HAP-1 (cell line): ENCODE measurements at regions not wholly inside any gene's neighbourhood (a gene's known extent, or its start where the extent isn't known, plus 50 kb on each side); places are given as distances from the start of the nearest gene placed in this dataset.

Experiments
- DNase-seq, 2 experiments: peaks; one replicate each; pipeline ENCODE4 v3.0.0-alpha.2; 2016 to 2020; ENCODE audit warnings: low spot score in 2 of 2
- H3K27me3 ChIP-seq: fragments of 250-450 bp; sonication (Bioruptor Pico); 2 replicates; pipeline ENCODE4 v1.5.1; 2020; ENCODE audit warnings: low read depth, mild to moderate bottlenecking, moderate library complexity
- H3K36me3 ChIP-seq: fragments of 250-450 bp; sonication (Bioruptor Pico); replicated peaks from 2 replicates; pipeline ENCODE4 v1.5.1; 2020; ENCODE audit warnings: mild to moderate bottlenecking
- H3K4me1 ChIP-seq: fragments of 250-450 bp; sonication (Bioruptor Pico); 2 replicates; pipeline ENCODE4 v1.5.1; 2020; ENCODE audit warnings: mild to moderate bottlenecking
- H3K4me3 ChIP-seq: fragments of 250-450 bp; sonication (Bioruptor Pico); 2 replicates; pipeline ENCODE4 v1.5.1; 2020; ENCODE audit warnings: mild to moderate bottlenecking, moderate library complexity
- H3K9me3 ChIP-seq: fragments of 250-450 bp; sonication (Bioruptor Pico); 2 replicates; pipeline ENCODE4 v1.5.1; 2020; ENCODE audit warnings: mild to moderate bottlenecking, moderate library complexity
- in situ Hi-C: fragments of 300-500 bp; cut with MboI; formaldehyde crosslinking; loops from 3 replicates; pipeline ENCODE4 v1.14.3; 2020; ENCODE audit warnings: low sequenced_read_pairs, inconsistent platforms, mixed read lengths

DNA sequence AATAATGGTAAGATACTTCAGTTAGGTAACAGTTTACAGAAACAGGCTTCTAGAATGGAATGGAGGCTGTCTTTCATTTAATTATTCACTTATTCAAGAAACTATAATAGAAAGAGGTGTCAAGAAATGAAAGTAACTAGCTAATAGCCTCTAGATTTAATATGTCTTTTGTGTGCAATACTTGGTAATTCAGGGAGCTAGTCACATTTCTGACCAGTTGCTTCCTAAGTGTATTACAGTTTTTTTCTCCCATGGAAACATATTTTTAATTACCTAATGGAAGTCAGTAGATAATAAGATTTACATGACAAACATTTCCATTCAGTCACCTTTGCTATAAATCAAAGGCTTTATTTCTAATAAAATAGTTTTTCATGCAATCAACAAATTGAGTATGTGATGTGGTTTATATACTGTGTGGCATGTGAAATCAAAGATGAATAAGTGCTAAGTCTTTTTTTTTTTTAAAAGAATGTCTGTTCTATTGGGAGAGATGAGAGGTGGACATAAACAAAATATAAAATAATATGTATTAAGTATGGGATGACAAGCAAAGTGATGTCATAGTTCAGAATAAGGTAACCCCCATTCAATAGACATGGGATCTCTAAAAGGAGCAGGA lies 985.7 kb downstream of the SQOR start:
- Histone ChIP-seq H3K36me3 (no peaks in the 10 kb centered on the region), H3K9me3 (no peaks in the 10 kb centered on the region), H3K27me3 (no peaks in the 10 kb centered on the region), H3K4me3 (no peak overlapping the region), H3K4me1 (no peaks in the 10 kb centered on the region)
- in situ Hi-C loops: no loop called here
- DNase-seq: no peak

DNA sequence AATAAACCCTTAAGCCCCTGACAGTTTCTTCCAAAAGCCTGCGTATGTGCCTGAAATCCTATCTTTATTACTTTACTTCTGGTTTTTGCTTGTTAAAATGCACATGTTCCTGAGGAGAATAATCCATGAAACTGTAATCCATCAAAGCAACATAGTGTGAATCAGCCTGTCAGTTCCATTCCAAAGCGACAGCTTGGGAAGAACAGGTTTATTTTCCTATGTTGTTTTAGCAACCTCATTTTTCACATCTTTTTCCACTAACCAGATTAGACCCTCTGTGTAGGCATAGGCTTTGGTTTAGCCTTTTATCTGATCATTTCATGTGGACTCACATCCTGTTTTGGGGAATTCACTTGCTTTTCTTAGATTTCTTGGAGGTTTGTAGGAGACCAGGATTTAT lies 988.0 kb downstream of the SQOR start:
- DNase-seq: no peak
- Histone ChIP-seq H3K36me3 (no peaks in the 10 kb centered on the region), H3K4me3 (no peak overlapping the region), H3K27me3 (no peaks in the 10 kb centered on the region), H3K9me3 (no peaks in the 10 kb centered on the region), H3K4me1 (no peaks in the 10 kb centered on the region)
- in situ Hi-C loops: no loop called here

DNA sequence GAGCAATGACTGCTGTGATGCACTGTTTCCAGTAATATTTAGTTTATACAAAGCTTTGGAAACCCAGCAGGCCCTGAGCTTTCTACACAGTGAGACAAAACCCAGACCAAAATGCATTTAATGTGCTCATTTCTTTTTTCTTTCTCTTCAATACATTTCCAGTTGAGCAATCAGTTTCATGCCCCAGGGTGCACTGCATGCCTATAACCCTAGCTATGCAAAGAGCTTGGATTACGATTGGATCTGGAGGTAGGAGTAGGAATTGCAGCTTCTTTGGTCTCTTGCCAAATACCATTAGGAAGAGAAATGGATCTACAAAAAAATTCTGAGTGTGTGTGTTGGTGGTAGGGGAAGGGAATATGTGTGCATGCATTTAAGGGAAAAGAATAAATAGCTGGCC lies 1001.4 kb downstream of the SQOR start:
- no peak overlapping the region for H3K4me3 ChIP-seq
- no peaks in the 10 kb centered on the region for H3K4me1 ChIP-seq
- no peaks in the 10 kb centered on the region for H3K9me3 ChIP-seq
- DNase-seq: no peak
- no peaks in the 10 kb centered on the region for H3K27me3 ChIP-seq
- in situ Hi-C loops: no loop called here
- no peaks in the 10 kb centered on the region for H3K36me3 ChIP-seq

DNA sequence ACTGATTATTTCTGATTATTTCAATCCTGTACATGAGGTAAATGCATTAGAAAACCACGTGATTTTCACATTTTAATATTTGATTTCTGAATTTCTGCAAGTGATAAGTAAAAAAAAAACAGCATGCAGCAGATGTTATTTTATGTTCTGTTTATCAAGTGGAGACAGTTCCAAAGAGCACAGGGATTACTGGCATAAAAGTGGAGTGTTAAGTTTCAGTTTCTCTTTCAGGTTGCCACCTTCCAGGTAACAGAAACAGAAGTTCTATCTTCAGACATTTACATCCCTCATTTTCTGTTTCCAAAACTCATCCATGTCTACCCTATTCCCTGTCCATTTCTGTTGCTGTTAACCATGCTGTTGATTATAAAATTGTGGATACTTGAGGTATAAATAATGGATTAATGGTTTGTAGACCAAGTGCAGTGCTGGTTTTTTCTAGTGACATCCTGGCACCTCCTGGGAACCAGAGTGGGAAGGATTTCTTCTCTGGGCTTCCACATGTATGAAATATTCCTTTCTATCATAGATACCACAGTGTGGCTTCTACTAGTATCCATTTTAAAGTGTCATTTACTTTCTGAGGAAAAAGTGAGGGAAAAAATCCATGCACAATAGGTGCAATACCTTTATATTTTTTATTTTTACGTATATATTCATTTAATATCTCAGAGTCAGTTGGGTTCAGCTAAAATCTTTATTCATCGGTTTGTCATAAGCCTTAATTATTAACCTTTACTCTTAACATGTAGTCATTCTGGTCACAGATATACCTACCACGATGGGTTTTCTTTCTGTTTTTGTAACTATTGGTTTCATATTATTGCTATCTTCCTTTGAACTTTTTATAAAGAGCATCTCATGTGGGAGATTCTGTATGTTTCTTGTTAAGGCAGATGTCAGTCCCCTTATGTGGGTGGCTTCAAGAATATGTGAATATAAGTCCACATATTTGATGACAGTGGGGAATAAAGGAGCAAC lies 1010.0 kb downstream of the SQOR start:
- H3K36me3 ChIP-seq: no peaks in the 10 kb centered on the region
- no peaks in the 10 kb centered on the region for H3K9me3 ChIP-seq
- H3K27me3 ChIP-seq: no peaks in the 10 kb centered on the region
- DNase-seq: no peak
- in situ Hi-C loops: no loop called here
- no peak overlapping the region for H3K4me3 ChIP-seq
- H3K4me1 ChIP-seq: no peaks in the 10 kb centered on the region

DNA sequence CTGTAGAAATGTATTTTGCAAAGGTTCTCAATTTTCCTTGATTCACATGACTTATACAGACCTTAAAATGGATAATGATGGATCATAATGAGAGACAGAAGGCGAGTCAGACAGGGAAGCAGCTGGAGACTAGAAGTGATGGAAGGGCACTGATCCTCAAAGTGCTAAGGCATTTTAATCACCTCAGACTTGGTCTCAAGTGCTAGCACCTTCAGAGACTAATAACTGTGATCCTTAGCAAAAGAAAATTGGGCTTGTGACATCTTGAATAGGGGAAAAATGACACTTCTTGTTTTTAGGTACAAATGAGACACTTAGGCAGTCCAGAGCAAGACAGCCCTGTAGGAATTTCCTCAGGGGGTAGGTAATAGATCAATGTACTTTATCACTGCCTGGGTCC lies 1011.7 kb downstream of the SQOR start:
- no peak for DNase-seq
- in situ Hi-C loops: no loop called here

DNA sequence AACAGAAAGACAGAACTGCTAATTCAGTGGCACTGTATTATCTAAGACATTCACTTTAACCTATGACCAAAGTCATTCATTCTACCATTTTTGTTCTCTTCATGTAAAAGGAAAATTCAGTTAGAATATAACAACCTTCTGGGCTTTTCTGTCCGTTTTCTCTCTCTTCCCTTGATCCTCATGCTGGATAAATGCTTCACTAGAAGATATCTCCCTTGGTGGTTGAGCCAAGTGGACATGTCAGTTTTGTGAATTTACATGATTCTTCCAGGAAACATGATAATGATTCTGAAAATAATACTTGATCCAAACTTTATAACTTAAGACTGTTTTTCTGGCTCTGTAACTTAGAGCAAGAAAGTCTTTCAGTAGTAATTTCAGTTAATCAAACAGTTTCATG lies 1012.2 kb downstream of the SQOR start:
- Histone ChIP-seq H3K4me1 (no peaks in the 10 kb centered on the region), H3K27me3 (no peaks in the 10 kb centered on the region), H3K9me3 (0 out of 2 replicates have a peak, but pooled peaks cover 3% of the 10 kb centered on the region), H3K4me3 (no peak overlapping the region), H3K36me3 (no peaks in the 10 kb centered on the region)
- DNase-seq: no peak
- in situ Hi-C loops: no loop called here

More for the DNA sequence above, 1011.7 kb downstream of the SQOR start:
- H3K4me1 ChIP-seq: no peaks in the 10 kb centered on the region
- H3K36me3 ChIP-seq: no peaks in the 10 kb centered on the region
- no peak overlapping the region for H3K4me3 ChIP-seq
- 0 out of 2 replicates have a peak, but pooled peaks cover 2% of the 10 kb centered on the region for H3K9me3 ChIP-seq
- no peaks in the 10 kb centered on the region for H3K27me3 ChIP-seq

DNA sequence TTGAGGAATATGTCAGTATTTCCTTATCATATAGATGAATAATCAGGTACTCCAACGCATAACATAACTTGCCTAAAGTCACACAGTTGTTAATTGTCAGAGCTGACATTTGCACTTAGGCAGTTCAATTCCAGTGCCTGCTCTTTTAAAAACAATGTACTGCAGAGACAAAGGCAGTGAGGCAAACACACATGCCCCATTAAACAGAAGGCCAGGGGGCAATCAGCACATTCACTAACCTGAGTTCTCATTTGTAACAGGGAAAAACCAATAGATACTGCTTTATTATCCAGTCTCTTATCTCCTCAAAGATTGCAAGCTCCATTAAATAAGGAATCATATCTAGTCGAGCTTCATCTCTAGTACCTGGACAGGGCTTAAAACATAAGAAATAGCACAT lies 1017.4 kb downstream of the SQOR start:
- Histone ChIP-seq H3K9me3 (0 out of 2 replicates have a peak, but pooled peaks cover 3% of the 10 kb centered on the region), H3K4me1 (no peaks in the 10 kb centered on the region), H3K27me3 (no peaks in the 10 kb centered on the region), H3K4me3 (no peak overlapping the region), H3K36me3 (no peaks in the 10 kb centered on the region)
- no peak for DNase-seq
- in situ Hi-C loops: no loop called here

DNA sequence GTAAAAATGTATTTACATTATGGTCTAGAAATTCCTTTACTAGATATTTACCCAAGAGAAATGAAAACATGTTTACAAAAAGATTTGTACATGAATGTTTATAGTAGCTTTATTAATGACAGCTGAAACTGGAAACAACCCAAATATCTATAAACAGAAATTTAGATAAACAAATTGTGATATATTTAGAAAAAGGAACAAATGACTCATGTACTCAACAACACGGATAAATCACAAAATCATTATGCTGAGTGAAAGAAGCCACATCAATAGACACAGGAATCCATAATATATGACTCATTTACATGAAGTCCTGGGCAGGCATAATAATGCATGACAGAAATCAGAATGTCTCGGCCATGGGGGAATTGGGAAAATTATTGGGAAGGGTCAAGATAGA lies 1020.2 kb downstream of the SQOR start:
- in situ Hi-C loops: no loop called here
- Histone ChIP-seq H3K36me3 (no peaks in the 10 kb centered on the region), H3K27me3 (no peaks in the 10 kb centered on the region), H3K9me3 (0 out of 2 replicates have a peak, but pooled peaks cover 3% of the 10 kb centered on the region), H3K4me3 (no peak overlapping the region), H3K4me1 (no peaks in the 10 kb centered on the region)
- DNase-seq: no peak

DNA sequence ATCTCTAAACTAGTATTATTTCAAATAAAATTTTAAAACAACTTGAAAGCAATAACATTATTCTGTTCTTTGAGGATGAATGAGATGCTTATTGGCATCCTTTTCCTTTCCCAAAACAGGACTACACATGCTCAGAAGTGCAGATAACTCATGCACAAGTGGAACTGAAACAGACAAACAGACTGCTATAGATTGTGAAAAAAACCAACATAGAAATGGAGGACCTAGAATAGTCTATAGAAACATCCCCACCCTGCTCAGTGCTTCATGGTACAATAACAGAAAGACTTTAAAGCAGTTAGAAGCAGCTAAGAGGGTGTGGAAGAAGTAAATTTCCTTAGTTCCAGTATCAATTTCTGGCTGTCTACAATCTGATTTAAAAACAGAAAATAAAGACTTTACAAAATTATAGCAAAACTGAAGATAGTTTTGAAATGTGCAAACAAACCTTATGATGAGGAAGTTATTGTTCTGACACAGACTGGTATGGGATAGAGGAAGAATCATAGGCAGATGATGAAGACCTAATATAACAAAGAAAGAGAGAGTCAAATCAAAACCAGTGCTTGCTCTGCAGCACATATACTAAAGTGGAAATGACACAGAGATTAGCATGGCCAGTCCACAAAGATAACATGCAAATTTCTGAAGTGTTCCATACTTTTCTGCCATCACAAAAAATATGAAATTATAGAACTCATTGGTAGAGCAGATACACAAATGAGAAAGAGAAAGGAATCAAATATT lies 1025.4 kb downstream of the SQOR start:
- Histone ChIP-seq H3K9me3 (no peaks in the 10 kb centered on the region), H3K27me3 (no peaks in the 10 kb centered on the region), H3K36me3 (no peaks in the 10 kb centered on the region), H3K4me1 (no peaks in the 10 kb centered on the region), H3K4me3 (no peak overlapping the region)
- in situ Hi-C loops: no loop called here
- no peak for DNase-seq

DNA sequence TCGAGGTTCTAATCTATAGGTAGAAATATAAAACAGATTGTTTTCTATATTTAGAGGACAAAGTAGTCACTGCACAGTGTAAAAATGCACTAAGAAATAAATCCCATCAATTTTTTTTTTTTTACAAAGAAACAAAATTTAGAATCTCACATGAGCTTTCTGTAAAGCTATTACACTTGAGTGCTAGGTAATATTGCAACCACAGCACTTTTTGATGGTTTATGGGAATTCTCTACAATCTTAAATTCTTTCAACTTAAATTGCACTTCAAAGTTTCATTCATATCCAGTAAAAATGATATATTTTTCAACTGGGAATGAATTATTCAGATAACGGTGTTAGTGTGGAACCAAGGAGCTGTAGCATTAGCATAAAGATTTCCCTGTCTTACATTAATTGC lies 1035.4 kb downstream of the SQOR start:
- in situ Hi-C loops: no loop called here

DNA sequence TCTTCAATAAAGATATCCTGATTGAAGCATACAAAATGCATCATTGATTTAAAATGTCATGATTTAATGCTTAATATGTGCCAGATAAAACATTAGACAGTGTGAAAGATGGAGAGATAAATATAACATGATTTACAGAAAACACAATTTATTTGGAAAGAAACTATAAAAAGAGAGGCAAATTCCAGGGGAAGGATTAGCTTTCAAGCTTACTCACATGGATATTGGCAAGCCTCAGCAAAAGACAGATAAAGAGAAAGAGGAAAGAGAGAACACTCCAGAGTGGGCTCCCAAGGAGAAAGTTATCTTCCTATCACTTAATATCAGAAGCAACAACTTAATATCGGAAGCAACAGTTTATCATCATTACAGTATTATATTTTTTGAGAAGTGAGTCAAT lies 1036.5 kb downstream of the SQOR start:
- Histone ChIP-seq H3K4me1 (no peaks in the 10 kb centered on the region), H3K27me3 (no peaks in the 10 kb centered on the region), H3K9me3 (no peaks in the 10 kb centered on the region), H3K4me3 (no peak overlapping the region), H3K36me3 (no peaks in the 10 kb centered on the region)
- no peak for DNase-seq
- in situ Hi-C loops: no loop called here

More for the DNA sequence above, 1035.4 kb downstream of the SQOR start:
- DNase-seq: no peak
- Histone ChIP-seq H3K27me3 (no peaks in the 10 kb centered on the region), H3K36me3 (no peaks in the 10 kb centered on the region), H3K9me3 (no peaks in the 10 kb centered on the region), H3K4me1 (no peaks in the 10 kb centered on the region), H3K4me3 (no peak overlapping the region)

DNA sequence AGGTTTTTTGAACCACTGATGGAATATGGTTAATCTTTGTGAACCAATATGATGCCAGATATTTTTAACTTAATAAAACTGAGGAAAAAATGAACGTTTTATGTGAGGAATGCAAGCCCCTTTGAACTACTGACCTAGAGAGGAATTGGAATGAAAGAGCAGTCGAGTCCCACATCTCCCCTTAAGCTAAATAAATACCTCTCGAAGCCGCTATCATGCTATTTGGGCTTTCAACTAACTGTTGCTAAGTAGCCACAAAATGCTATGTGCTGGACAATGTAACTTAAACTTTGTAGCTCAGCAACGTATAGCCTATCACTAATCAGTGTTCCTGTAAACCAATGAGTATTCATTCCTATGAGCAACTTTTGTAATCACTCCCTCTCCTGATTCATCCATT lies 1037.2 kb downstream of the SQOR start:
- Histone ChIP-seq H3K27me3 (no peaks in the 10 kb centered on the region), H3K4me3 (no peak overlapping the region), H3K4me1 (no peaks in the 10 kb centered on the region), H3K36me3 (no peaks in the 10 kb centered on the region), H3K9me3 (no peaks in the 10 kb centered on the region)
- in situ Hi-C loops: no loop called here
- no peak for DNase-seq

DNA sequence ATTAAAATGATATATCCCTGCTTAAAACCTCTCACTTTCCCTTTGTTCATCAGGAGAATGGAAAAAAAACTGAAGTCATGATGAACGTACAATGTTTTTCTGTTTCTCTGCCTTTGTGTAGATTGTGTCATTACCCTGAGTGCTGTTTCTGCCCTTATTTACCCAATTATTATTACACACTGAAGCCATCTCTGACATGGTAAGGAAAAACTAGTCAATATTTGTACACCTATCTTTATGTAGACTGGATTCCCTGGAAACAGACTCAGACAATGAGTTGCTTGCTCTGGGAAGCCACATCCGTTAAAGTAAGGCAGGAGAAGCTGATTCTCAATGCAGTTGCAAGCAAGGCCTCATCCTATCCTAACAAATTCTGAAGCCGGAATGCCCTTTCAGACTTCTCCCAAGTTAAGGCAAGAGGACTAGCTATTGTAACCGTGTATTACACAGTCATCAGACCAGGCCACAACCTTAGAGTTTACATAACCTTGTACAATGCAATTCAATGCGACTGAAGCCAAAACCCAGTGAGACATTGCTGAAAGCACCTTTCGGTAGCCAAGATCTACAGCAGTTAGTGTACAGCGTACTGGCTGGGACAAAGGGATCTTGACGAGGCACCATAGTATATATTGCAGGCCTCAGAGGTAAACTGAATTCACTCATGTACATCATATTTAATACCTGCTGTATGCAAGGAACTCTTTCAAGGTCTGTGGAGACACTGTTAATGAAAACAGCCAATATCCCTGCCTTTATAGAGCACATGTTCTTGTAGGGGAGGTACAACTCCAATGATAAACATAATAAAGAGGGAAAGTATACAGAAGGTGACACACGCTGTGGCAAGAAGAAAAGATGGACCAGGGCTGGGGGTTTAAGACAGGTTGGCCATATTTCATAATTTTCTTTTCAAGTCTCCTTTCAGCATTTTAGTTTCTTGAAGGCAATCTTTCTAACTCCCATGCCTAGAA lies 1040.8 kb upstream of the SEMA6D start:
- H3K4me1 ChIP-seq: no peaks in the 10 kb centered on the region
- no peak overlapping the region for H3K4me3 ChIP-seq
- no peak for DNase-seq
- no peaks in the 10 kb centered on the region for H3K9me3 ChIP-seq
- in situ Hi-C loops: no loop called here
- H3K36me3 ChIP-seq: no peaks in the 10 kb centered on the region
- H3K27me3 ChIP-seq: no peaks in the 10 kb centered on the region
